Right lung (tissue), 2 donors: ENCODE measurements at regions not wholly inside any gene's neighbourhood (a gene's known extent, or its start where the extent isn't known, plus 50 kb on each side); places are given as distances from the start of the nearest gene placed in this dataset.

ENCODE experiments used
- DNase-seq, 2 donors: peaks; one replicate each; pipeline ENCODE4 v3.0.0-alpha.2; 2013

DNA sequence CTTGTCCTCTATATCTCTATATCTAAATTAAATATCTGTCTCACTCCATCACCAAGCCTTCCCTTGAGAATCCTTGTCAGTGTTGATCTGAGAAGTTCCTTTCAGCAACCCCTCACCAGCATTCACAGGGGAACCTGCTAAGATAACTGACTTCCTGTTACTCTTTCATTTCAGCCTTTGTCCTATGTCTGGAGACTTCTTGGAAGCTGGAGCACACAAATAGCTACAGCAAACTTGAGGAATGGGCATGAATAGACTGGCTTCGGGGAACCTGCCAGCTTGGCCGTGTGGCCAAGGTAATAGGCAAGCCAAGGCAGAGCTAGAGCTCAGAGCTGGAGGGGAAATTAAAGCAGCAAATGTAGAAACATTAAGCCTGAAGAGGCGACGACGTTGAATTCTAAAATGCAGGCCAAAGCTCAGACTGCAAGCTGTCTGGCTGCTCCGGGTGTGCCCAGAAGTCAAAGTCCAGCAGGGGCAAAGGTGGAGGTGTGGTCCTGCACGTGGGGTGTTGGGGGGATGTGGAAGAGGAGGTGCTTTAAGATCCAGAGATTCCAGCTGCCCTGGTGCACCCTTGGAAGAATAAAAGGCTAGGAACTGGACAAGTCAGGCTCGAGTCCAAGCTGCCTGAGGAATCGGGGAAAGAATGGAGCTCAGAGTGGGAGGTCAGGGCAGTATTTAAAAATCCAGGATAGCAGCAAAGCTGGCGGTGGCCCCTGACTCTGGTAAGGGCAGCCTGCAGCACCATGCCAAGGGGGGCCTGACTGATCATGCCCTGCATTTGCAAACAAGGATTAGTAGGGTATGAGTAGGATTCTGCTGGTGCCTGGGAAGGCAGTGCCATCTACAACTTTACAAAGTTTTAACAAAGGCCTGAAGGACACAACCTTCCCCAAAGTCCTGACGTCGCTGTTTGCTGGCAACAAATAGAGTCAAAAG lies 185.0 kb upstream of the SGK1 start:
- no peak for DNase-seq

DNA sequence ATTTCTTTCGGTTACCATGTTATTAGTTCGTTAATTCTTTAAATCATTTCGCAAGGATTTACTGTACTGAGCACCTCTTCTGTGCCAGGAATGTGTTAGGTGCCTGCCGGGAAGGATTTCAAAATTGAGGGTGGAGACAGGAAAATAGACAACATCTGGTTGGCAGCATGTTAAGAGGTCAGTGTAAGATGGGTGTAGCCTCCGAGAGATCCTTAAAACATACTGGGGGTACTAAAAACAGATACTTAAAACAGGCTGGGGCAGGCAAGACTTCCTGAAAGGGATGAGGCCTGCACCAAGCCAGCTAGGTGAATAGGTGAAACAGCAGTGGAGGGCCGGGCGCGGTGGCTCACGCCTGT lies 178.0 kb upstream of the SGK1 start:
- no peak for DNase-seq

DNA sequence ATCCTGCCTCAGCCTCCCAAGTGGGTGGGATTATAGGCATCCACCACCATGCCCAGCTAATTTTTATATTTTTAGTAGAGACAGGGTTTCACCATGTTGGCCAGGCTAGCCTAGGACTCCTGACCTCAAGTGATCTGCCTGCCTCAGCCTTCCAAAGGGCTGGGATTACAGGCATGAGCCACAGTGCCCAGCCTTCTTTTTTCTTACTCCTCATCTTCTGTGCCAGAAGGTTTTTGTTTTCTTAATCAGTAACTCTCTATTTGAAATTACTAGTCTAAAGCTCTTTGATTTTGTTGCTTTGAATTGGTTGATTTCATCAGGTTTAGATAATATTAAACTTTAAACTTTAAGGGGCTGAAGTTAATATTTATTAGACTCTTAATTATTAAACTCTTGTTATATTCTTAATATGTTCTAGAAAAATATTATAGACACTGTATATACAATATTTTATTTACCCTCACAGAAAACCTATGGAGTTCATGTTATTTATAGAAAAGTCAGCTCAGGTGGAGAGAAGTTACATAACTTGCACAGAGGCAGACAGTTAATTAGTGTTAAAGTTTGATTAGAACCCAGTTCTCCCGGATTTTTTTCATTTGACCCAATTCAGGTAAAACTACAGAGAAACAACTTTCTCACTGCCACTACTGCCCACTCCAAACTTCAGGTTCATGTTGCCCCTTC lies 177.4 kb upstream of the SGK1 start:
- DNase-seq, result no peak

DNA sequence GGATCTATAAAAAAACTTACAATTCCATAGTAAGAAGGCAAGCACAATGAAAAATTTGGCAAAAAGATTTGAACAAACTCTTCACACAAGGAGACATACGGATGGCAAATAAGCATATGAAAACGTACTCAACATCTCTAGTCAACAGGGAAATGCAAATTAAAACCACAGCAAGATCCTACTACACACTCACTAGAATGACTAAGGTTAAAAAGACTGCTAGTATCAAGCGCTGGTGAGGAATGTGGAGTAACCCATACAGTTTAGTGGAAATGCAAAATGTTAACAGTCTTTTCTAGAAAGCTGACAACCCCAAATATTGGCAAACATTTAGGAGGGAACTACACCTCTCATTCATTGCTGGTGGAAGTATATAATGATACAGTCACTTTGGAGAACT lies 175.9 kb upstream of the SGK1 start:
- DNase-seq, result no peak

DNA sequence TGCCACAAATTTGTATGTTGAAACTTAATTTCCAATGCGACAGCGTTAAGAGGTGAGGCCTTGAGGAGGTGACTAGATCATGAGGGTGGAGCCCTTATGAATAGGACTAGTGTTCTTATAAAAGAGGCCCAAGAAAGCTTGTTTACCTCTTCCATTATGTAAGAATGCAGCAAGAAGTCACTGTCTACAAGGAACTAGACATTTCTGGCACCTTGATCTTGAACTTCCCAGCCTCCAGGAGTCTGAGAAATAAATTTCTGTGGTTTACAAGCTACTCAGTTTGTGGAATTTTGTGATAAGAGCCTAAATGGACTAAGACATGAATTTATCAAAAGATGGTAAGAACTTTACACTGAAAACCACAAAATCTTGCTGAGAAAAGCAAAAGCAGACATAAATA lies 173.6 kb upstream of the SGK1 start:
- no peak for DNase-seq

DNA sequence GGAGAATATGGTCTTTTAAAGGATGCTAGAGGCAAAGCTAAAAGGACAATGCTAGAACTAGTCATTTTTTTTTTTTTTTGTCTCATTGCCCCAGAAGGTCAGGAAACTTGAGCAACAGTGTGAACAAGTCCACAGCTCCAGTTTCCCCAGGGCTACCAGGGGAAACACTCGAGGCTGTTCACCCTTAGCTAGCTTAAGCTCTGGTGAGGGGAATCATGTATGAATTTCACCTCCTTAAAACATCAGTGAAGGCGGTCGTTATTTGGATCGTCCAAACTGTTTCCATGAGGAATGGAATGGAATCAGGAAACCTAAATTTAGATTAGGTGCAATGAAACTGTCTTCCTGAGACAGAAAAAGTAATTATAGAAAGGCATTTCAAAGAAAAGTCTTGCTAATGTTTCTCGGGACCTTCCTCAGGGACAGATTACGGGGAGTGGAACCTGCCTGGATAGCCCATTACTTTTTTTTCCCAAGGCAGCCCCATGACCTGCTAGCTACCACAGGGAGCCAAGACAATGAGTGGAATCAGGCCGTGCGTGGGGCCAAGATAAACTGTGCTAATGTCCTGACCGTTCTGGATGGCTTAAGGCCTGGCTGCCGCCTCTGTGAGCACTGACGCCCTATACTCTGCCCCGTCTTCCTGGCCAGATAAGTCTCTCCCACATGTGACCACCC lies 164.8 kb upstream of the SGK1 start:
- no peak for DNase-seq

DNA sequence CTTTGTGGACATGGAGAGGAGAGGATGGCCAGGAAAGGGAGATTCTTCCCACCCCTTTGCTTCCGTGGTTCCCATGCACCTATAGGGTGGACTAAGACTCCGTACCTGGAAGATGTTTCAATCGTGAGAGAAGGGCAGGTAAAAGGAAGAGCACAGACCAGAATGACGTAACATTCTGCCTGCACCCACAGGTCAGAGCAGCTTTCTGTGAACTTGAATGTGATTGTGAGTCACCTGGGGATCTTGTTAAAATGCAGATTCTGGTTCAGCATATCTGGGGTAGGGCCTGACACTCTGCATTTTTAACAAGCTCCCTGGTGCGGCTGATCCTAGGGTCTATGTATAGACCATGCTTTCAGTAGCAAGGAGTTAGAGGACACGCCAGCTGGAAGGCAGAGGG lies 164.1 kb upstream of the SGK1 start:
- no peak for DNase-seq

DNA sequence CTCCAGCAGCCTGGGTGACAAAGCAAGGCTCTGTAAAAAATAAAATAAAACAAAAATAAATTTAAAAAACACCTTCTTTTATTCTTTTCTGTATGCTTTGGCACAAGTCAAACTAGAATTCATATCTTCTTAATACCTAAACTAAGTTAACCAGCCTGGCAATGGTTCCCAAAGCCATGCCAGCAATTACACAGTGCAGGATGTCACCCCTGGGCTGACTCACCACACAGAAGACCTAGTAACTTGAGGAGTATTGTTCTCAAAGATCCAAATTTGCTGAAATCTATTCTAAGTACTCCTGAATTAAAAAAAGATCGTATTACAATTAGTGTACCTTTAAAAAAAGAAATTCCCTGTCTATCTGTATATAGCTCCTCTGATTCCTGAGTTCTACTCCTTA lies 162.7 kb upstream of the SGK1 start:
- DNase-seq, result no peak

DNA sequence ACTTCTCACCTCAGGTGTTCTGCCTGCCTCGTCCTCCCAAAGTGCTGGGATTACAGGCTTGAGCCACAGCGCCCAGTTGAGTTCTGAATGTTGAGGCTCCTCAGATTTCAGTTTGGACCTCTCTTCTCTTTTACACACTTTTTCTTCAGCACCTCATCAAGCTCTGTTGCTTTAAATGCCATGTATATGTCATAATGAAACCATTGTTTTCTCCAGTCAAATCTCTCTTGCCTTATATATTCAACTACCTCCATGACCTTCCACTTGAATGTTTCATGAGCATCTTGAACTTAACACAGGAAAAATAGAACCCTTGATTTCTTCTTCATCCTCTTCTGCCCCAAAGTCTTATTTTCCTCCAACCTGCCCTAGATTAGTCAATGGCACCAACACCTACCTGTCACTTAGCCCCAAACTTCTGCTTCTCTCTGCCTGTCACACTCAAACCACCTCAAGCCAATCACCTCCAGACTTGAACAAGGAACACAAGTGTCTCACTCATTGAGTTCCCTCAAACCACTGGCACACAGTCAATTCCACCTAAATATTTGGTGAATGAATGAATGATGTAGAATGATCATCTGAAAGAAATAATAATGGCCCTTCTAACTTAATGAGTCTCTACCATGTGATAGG lies 161.0 kb upstream of the SGK1 start:
- DNase-seq, result no peak

DNA sequence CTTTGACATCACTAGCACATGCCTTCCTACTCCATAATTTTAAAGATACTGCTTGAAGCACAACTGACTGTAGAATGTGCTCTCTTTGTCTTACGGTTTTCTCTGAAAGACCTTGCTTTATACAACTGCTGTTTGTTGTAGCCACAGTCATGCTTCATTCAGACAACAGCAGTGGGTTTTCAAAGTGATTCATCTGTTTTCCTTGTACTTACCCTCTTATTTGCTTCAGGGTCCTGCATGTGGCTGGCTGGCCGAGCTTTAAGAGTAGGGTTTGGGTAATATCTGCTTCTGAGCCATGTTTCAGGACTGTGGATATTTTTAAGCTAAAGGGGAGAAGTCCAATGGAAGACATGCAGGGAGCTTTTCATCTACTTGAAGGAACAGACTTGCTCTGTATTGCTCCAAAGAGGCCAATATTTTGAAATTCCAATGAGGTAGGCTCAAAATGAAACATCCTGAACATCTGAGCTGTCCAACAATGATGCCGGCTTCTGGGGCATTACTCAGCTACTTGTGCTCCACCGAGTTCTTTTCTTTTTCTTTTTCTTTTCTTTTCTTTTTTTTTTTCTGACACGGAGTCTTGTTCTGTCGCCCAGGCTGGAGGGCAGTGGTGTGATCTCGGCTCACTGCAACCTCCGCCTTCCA lies 160.2 kb upstream of the SGK1 start:
- no peak for DNase-seq

DNA sequence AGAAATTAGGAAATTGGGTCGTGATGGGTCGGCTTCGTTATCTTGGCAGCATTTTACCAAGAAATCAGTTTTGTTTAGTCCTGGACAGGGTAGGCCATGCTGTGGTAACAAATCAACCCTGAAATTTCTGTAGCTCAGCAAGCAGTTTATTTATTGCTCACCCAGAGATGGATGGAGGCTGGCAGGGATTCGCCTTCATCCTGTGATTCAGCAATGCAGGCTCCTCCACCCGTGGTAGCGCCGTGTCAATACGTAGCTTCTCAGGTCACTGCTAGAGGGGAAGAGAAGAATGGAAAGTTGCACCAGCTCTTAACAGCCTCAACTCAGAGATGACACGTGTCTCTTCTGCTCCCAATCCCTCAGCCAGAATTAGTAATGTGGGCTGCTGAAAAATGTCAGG lies 157.0 kb upstream of the SGK1 start:
- DNase-seq, result no peak

DNA sequence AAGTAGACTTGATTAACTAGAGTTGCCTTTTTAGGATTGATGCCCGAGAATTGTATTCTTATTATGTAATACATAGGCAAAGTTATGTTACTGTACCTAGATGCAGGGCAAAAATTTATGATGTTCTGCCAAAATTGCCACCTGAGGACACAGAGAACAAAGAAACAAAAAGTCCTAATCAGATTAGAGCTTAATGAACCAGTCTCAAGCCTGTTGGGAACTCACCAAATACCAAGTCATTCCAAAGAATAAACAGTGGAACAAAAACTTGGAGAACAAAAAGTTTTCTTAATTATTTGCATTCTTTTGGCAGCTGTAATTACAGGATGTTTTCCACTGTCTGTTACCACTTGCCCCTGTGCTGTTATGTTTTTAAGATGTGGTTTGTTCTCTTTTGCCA lies 154.7 kb upstream of the SGK1 start:
- no peak for DNase-seq

DNA sequence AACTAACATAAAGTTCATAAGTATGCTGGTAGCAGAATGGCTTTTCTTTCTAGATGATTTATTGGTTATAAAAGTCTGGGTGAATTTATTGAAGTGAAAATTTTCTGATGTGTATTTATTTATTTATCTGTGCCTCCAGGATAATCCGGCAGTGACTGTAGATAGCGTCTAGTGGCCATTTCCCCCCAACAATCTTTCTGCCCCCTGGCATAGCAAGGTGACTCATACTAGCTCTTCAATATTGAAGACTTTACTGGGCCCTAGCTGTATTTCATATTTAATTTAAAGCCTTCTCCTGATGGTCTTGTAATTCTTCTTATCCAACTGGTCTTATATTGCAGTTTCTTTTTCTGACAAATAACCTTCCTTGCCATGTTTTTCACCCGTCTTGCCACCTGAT lies 154.1 kb upstream of the SGK1 start:
- no peak for DNase-seq

DNA sequence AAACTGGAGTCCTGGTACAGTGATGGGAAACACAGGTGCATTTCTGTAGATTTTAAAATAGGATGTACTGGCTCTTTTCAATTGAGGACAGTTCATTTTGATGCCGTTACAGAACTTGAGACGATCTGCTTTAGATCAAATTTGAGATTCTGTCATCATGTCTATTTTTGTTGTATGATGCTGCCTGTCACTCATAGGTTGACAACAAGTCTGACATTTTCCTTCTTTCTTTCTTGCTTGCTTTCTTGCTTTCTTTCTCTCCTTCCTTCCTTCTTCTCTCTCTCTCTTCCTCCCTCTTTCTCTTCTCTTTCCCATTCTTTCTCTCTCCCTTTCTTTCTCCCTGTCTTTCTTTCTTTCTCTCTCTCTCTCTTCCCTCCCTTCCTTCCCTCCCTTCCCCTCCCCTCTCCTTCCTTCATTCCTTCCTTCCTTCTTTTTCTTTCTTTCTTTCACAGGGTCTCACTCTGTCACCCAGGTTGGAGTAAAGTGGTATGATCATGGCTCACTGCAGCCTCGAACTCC lies 152.6 kb upstream of the SGK1 start:
- no peak for DNase-seq

DNA sequence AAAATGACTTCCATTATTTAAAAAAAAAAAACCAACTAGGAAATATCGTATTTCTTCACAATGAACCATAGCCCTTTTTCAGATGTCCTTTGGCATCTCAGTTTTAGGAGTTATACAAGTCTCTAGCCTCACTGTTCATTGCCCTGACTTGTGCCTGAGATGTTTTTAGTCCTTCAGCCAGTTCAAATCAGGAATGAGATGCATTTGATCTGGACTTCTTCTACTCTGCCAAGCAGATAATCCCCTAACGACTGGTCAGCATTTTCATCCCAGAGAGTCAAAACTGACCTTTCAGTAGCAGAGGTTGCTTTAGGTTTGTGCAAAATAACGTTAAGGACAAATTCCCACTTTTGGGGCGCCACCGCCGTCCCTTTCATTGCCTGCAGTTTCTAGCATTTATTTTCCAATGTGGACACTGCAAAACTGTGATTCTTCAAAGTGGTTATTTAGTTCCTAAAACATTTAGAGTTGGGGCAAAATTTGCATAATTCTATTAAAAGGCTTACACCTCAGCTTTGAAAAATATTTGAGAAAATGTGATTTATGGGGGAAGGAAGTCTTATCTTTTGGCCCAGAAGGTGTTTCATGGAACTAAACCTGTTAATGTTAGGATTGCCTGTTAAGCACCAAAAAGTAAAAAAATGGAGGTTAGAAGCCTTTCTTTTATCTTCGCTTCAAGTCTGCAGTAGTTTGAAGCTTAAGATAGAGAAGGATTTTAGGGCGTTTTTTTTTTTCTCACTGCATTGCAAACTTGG lies 152.0 kb upstream of the SGK1 start:
- no peak for DNase-seq

DNA sequence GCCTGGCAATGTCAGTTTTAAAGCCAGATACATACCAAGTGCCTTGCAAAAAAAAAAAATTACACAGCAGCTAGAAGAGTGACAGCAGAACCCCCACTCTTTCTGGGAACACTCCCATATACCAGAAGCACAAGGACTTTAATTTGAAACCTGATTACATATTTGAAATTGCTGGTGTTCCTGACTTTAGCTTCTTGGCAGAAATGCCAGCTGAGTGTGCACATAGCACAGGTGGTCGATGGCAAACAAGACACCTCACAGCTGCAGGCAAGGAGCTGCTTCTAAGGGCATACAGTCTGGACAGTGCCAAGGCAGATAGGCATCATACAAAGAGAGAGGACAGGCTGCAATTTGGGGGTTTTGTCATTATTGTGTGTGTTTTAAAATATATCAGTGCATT lies 150.7 kb upstream of the SGK1 start:
- DNase-seq, result no peak

DNA sequence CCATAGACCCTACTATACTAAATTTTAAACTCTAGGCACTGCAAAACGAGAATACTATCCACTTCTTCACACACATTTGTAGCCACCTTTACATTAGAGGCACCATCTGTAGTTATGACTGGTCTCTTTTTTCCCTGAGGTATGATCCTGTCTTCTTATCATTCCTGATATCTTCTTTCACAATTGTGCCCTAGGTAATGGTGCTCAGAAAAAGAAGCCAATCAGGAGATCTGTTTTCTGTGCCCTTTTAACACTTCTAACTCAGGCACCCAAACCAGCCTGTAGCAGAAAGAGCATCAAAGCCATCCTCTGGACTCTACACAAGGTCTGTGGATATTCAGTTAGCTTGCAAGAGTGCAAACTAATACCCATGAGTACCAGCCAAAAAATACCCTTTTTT lies 149.7 kb upstream of the SGK1 start:
- DNase-seq, result no peak

DNA sequence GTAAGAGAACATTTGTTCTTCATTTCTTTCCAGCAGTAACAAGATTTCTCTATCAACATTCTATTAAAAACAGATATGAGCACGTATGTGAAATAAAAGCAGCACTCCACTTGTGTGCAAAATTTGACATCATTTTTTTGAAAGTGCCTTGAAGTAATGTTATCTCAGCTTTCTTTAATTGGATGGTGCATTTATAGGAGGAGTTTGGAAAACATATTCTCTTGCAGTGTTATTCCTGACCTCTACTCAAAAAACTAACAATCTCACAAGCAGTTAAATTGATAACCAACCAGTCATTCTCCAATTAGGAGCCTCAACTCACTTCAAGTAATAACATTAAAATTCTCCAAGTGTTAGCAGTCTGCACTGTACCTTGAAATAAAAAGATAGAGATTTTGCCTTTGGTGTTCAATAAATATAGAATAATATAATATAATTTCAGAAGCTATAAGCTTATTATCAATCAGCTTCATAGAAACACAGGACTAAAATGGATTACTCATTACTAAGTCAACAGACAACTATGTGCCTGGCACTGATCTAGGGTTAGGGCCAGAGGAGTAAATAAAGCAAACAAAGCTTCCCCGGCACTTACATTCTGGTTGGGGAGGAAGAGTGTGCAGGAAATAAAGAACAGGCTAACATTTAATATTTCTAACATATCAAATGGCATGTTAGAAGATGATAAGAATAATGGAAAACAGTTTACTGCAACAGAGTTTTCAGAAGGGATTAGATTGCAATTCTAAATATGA lies 149.0 kb upstream of the SGK1 start:
- no peak for DNase-seq

DNA sequence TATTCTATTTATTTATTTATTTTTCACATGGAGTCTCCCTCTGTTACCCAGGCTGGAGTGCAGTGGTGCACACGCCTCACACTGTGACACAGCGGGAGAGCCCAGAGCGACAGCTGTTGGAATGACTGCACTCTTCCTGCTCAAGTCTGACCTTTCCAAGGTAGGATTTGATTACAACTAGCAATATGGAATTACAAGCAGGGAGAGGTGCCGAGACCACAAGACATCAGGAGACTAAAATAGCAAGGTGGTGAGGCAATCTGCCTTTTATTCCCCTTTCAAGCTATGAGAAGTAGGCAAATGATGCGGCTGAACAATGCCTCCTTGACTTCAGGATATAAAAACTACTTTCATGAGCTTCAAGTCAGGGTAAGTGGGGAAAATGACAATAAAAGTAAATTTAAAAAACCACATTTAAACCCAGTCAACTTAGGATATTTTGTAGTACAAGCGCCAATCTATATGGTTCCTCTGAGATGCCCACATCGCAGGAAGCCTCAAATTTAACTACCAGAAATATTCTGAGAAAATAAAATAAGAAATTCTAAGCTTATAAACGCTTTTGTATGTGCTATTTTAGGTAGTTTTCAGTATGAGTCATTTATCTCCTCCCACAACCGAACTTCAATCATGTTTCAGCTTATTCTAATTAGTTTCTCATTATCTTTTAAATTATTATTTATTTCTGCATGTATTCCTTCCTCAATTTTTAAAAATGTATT lies 146.9 kb upstream of the SGK1 start:
- no peak for DNase-seq
